ENCODE measurements at regions not wholly inside any gene's neighbourhood (a gene's known extent, or its start where the extent isn't known, plus 50 kb on each side); places are given as distances from the start of the nearest gene placed in this dataset.

DNA sequence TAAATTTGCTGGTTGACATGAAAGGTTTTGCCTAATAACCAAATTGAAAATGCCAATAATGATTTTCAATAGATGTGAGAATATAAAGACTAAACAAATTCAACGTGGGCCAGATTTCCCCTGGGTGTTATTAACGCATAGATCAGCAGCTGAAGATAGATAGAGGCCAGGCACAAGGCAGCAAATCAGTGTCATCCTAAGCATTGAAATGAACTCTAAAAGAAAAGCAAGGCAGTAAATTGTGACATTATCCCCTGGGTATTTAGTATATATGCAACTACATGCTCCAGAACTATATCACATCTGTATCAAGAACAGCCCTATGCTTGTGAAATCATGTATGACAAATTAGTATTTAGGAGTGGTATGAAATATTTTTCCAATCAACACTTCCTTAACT, 167.1 kb upstream of the EPHA3 start:
- CTCF ChIA-PET (ENCODE audit: partially characterized antibody), result no interaction called here
- FAIRE-seq, result no peak

More for the DNA sequence above, 167.1 kb upstream of the EPHA3 start:
- Histone ChIP-seq H3K4me2 (ENCODE audit: insufficient read depth in 1 of 2, low read depth in 2 of 2, low read length in 2 of 2) (no peak overlapping the region), H2BK120ac (replicated peaks; ENCODE audit: low read depth, low read length) (no peak overlapping the region), H3K36me3 (ENCODE audit: control insufficient read depth in 2 of 4, insufficient read depth in 4 of 4, low read length in 3 of 4) (no peaks in the 10 kb centered on the region), H4K20me1 (replicated peaks in 1 of 2; ENCODE audit: control insufficient read depth in 1 of 2, insufficient read depth in 2 of 2, low read length in 2 of 2) (no peaks in the 10 kb centered on the region), H2AK5ac (ENCODE audit: low read depth, low read length) (no peak overlapping the region), H3K4ac (replicated peaks; ENCODE audit: insufficient read length, low read depth, low read length) (no peak overlapping the region), H3K9ac (replicated peaks in 1 of 4; ENCODE audit: extremely low read depth in 1 of 4, low read depth in 3 of 4, low read length in 3 of 4) (no peak overlapping the region), H2BK12ac (ENCODE audit: low read depth, low read length) (no peak overlapping the region), H3K18ac (ENCODE audit: extremely low read depth, low read length) (no peak overlapping the region), H3K23me2 (ENCODE audit: low read depth, low read length) (no peaks in the 10 kb centered on the region), H3K14ac (ENCODE audit: insufficient read length) (no peak overlapping the region), H3K9me3 (ENCODE audit: insufficient read depth in 2 of 2, low read depth in 1 of 2, low read length in 1 of 2) (no peaks in the 10 kb centered on the region), H4K5ac (ENCODE audit: insufficient read length, low read depth, low read length) (no peak overlapping the region), H2BK5ac (ENCODE audit: low read depth, low read length) (no peak overlapping the region), H2BK15ac (ENCODE audit: low read length) (no peak overlapping the region), H2AFZ (ENCODE audit: low read length) (no peak overlapping the region), H3K4me3 (ENCODE audit: extremely low read depth in 1 of 4, insufficient read depth in 2 of 4, low read depth in 3 of 4, low read length in 4 of 4) (no peak overlapping the region), H3K4me1 (replicated peaks in 1 of 4; ENCODE audit: control insufficient read depth in 3 of 4, insufficient read depth in 4 of 4, low read length in 3 of 4) (no peaks in the 10 kb centered on the region), H3K27me3 (replicated peaks in 1 of 4; ENCODE audit: control insufficient read depth in 3 of 4, extremely low read depth in 1 of 4, insufficient read depth in 3 of 4, low read length in 3 of 4) (no peaks in the 10 kb centered on the region), H3K56ac (replicated peaks; ENCODE audit: insufficient read length, low read depth, low read length) (no peak overlapping the region), H3K79me2 (ENCODE audit: control insufficient read depth in 1 of 2, insufficient read depth in 2 of 2, low read length in 2 of 2) (no peaks in the 10 kb centered on the region), H3K79me1 (ENCODE audit: low read depth, low read length) (no peaks in the 10 kb centered on the region), H4K91ac (replicated peaks; ENCODE audit: insufficient read length, low read length) (no peak overlapping the region), H4K8ac (ENCODE audit: extremely low read depth, insufficient read depth, low read length) (no peak overlapping the region), H2BK20ac (ENCODE audit: low read length) (no peak overlapping the region), H3K27ac (ENCODE audit: low read depth, low read length) (no peak overlapping the region), H3K23ac (ENCODE audit: insufficient read length) (no peak overlapping the region)
- WGBS, 2 experiments (ENCODE audit: extremely low coverage in 1 of 2, insufficient coverage in 1 of 2, insufficient read length in 1 of 2, insufficient replicate concordance in 2 of 2, low coverage in 1 of 2, low lambda C conversion rate in 2 of 2, missing lambda C conversion rate in 1 of 2), result 87% methylated on average over 2 of the region's 2 CpGs; no CpG with 5 or more reads in 1 of the 2 experiments
- TF ChIP-seq BACH1 (IDR thresholded peaks at IDR 0.05; ENCODE audit: low read length) (no peak), RBBP5 (IDR thresholded peaks at IDR 0.05; ENCODE audit: borderline replicate concordance, low read depth, low read length) (no peak), RFX5 (IDR thresholded peaks at IDR 0.05; ENCODE audit: borderline replicate concordance, low read depth, low read length) (no peak), CTBP2 (IDR thresholded peaks at IDR 0.05; ENCODE audit: borderline replicate concordance, insufficient read depth, insufficient read length, low read length) (no peak), TBP (IDR thresholded peaks at IDR 0.05; ENCODE audit: low read depth, low read length) (no peak), YY1 (IDR thresholded peaks at IDR 0.05; ENCODE audit: low read depth, low read length) (no peak), GABPA (IDR thresholded peaks at IDR 0.05; ENCODE audit: borderline replicate concordance, insufficient read depth, low read length) (no peak)
- DNase-seq (ENCODE audit: low read depth in 1 of 2, low spot score in 2 of 2), result no peak
- POLR2A ChIA-PET (ENCODE audit: partially characterized antibody), result no interaction called here

Measured in H1 (cell line).